SK-N-SH (cell line): ENCODE measurements at regions not wholly inside any gene's neighbourhood (a gene's known extent, or its start where the extent isn't known, plus 50 kb on each side); places are given as distances from the start of the nearest gene placed in this dataset.
"Not testable (repeated sequence)": the region's sequence is repeated elsewhere in the genome, so short reads cannot be mapped to it uniquely, and the experiment has no call there.

Experiments used
- CTCF ChIA-PET: fragments of 300-600, 350-600 bp; formaldehyde crosslinking; extraction: SDS; loops from one replicate; lab custom pipeline; 2021; lab: Yijun Ruan, JAX
- POLR2A ChIA-PET: fragments of 350-600 bp; sonication (Branson Sonifier 250); formaldehyde crosslinking; extraction: SDS; loops from one replicate; lab custom pipeline; 2020; ENCODE audit warnings: antibody characterized with exemption, inconsistent platforms; lab: Yijun Ruan, JAX
- DNase-seq: peaks from one replicate; pipeline ENCODE4 v3.0.0; 2012
- H2AFZ ChIP-seq: fragments of 200-600 bp; sonication (generic); 2 replicates; pipeline ENCODE4 v1.8.1; 2016; ENCODE audit warnings: antibody characterized with exemption, mild to moderate bottlenecking, low read depth
- H3F3A ChIP-seq: fragments of 200-600 bp; sonication (generic); replicated peaks from 2 replicates; pipeline ENCODE3; 2016; ENCODE audit warnings: antibody characterized with exemption, mild to moderate bottlenecking; ENCODE audit not compliant: insufficient read depth
- H3K27ac ChIP-seq, 2 experiments: fragments of 200-500 bp in 1 of 2; fragments of 200-600 bp in 1 of 2; sonication (Bioruptor generic) in 1 of 2; sonication (generic), shearing (Covaris generic) in 1 of 2; 2 replicates each; pipeline versions ENCODE4 v1.5.1 to v1.6.1; 2014 to 2016; ENCODE audit warnings: low read depth in 2 of 2, inconsistent platforms in 1 of 2, low read length in 1 of 2, mild to moderate bottlenecking in 1 of 2, mixed read lengths in 1 of 2
- H3K27me3 ChIP-seq: fragments of 200-600 bp; sonication (generic), shearing (Covaris generic); 2 replicates; pipeline ENCODE4 v1.6.1; 2016; ENCODE audit warnings: mixed run types; ENCODE audit not compliant: insufficient read depth
- H3K36me3 ChIP-seq, 2 experiments: fragments of 200-500 bp in 1 of 2; fragments of 200-600 bp in 1 of 2; sonication (Bioruptor generic) in 1 of 2; sonication (generic) in 1 of 2; replicated peaks in 1 of 2; 2 replicates each; pipeline versions ENCODE3 to v1.5.1; 2014 to 2016; ENCODE audit warnings: low read length in 1 of 2, mild to moderate bottlenecking in 1 of 2; ENCODE audit not compliant: insufficient read depth in 2 of 2, control insufficient read depth in 1 of 2
- H3K4me1 ChIP-seq, 2 experiments: fragments of 200-500 bp in 1 of 2; fragments of 200-600 bp in 1 of 2; sonication (Bioruptor generic) in 1 of 2; sonication (generic), shearing (Covaris generic) in 1 of 2; 2 replicates each; pipeline versions ENCODE4 v1.5.1 to v1.6.1; 2014 to 2016; ENCODE audit warnings: low read depth in 1 of 2, low read length in 1 of 2, mixed run types in 1 of 2; ENCODE audit not compliant: insufficient read depth in 2 of 2, control insufficient read depth in 1 of 2
- H3K4me2 ChIP-seq: fragments of 200-600 bp; sonication (generic), shearing (Covaris generic); 2 replicates; pipeline ENCODE4 v1.6.1; 2017; ENCODE audit warnings: mixed run types
- H3K4me3 ChIP-seq, 2 experiments: fragments of 200-500 bp in 1 of 2; fragments of 200-600 bp in 1 of 2; sonication (Bioruptor generic) in 1 of 2; sonication (generic), shearing (Covaris generic) in 1 of 2; 2 replicates each; pipeline versions ENCODE4 v1.5.1 to v1.8.1; 2014 to 2016; ENCODE audit warnings: low read depth in 2 of 2, inconsistent platforms in 1 of 2, low read length in 1 of 2, mild to moderate bottlenecking in 1 of 2, mixed read lengths in 1 of 2, moderate library complexity in 1 of 2
- H3K79me2 ChIP-seq: fragments of 200-600 bp; sonication (generic); 2 replicates; pipeline ENCODE4 v1.8.1; 2017; ENCODE audit warnings: mild to moderate bottlenecking; ENCODE audit not compliant: insufficient read depth
- H3K9ac ChIP-seq: fragments of 200-600 bp; sonication (generic); 2 replicates; pipeline ENCODE4 v1.6.1; 2017; ENCODE audit warnings: mixed run types
- H3K9me2 ChIP-seq: fragments of 200-600 bp; sonication (generic); 2 replicates; pipeline ENCODE4 v1.6.1; 2017; ENCODE audit warnings: mixed run types
- H3K9me3 ChIP-seq: fragments of 200-600 bp; sonication (generic); 2 replicates; pipeline ENCODE4 v1.6.1; 2017; ENCODE audit warnings: mixed run types, mild to moderate bottlenecking, moderate library complexity
- H4K20me1 ChIP-seq: fragments of 200-600 bp; sonication (generic); 2 replicates; pipeline ENCODE4 v1.6.1; 2017; ENCODE audit warnings: mild to moderate bottlenecking, mixed run types; ENCODE audit not compliant: insufficient read depth
- CHD2 ChIP-seq: fragments of 150-350 bp; IDR thresholded peaks from 2 replicates; pipeline ENCODE4 v1.6.1; 2018; ENCODE audit warnings: low read length; ENCODE audit not compliant: partially characterized antibody
- EP300 ChIP-seq, 2 experiments: IDR thresholded peaks; 2 replicates each; pipeline versions ENCODE4 v1.4.0 to v1.6.1; 2012; ENCODE audit warnings: borderline replicate concordance in 1 of 2, low read depth in 1 of 2, low read length in 1 of 2
- FOXM1 ChIP-seq: IDR thresholded peaks from 2 replicates; pipeline ENCODE4 v1.4.0; 2012; ENCODE audit warnings: low read depth, mild to moderate bottlenecking
- IRF3 ChIP-seq: fragments of 150-350 bp; IDR thresholded peaks from 2 replicates; pipeline ENCODE4 v1.6.1; 2016; ENCODE audit warnings: mild to moderate bottlenecking, low read depth, low read length
- JUND ChIP-seq: IDR thresholded peaks from 2 replicates; pipeline ENCODE4 v1.4.0; 2012
- MEF2A ChIP-seq: IDR thresholded peaks from 2 replicates; pipeline ENCODE4 v1.4.0; 2012; ENCODE audit warnings: low read depth, borderline replicate concordance
- NRF1 ChIP-seq: IDR thresholded peaks from 2 replicates; pipeline ENCODE4 v1.6.1; 2012; ENCODE audit warnings: low read depth, mild to moderate bottlenecking, low read length
- POLR2AphosphoS5 ChIP-seq: IDR thresholded peaks from 2 replicates; pipeline ENCODE4 v1.6.1; 2012; ENCODE audit warnings: low read depth, low read length
- SMC3 ChIP-seq: IDR thresholded peaks from 2 replicates; pipeline ENCODE4 v1.6.1; 2012; ENCODE audit warnings: low read depth, low read length, improper control_type of control experiment
- TCF12 ChIP-seq: IDR thresholded peaks from 2 replicates; pipeline ENCODE4 v1.4.0; 2012
- USF2 ChIP-seq: fragments of 150-350 bp; IDR thresholded peaks from 2 replicates; pipeline ENCODE4 v1.6.1; 2017; ENCODE audit warnings: antibody characterized with exemption, low read length, low read depth, borderline replicate concordance
- YY1 ChIP-seq: IDR thresholded peaks from 2 replicates; pipeline ENCODE4 v1.4.0; 2012; ENCODE audit warnings: low read depth, mild to moderate bottlenecking
- ZBTB33 ChIP-seq: IDR thresholded peaks from 2 replicates; pipeline ENCODE4 v1.4.0; 2012; ENCODE audit warnings: low read depth, borderline replicate concordance
- WGBS: methylation state at CpG from one replicate; pipeline ENCODE4 v1.1.6; 2017; ENCODE audit warnings: low lambda C conversion rate; 5-methylcytosine and 5-hydroxymethylcytosine counted together

GRCh38 chr20:12130781-12131180 is 213.1 kb downstream of the BTBD3 start:
- ChIA-PET POLR2A (no interaction called here), CTCF (no interaction called here)
- Histone ChIP-seq H3K9me2 (no peaks in the 10 kb centered on the region), H2AFZ (no peak overlapping the region), H3K27me3 (no peaks in the 10 kb centered on the region), H3K4me1 (no peaks in the 10 kb centered on the region), H3K4me3 (no peak overlapping the region), H3K4me2 (no peak overlapping the region), H3K9ac (no peak overlapping the region), H3K9me3 (no peaks in the 10 kb centered on the region), H3F3A (no peaks in the 10 kb centered on the region), H3K36me3 (no peaks in the 10 kb centered on the region), H3K27ac (no peak overlapping the region), H3K79me2 (no peaks in the 10 kb centered on the region), H4K20me1 (no peaks in the 10 kb centered on the region)
- no peak for TF ChIP-seq TCF12
- no peak for TF ChIP-seq POLR2AphosphoS5
- TF ChIP-seq FOXM1 = no peak
- TF ChIP-seq CHD2 = no peak
- WGBS = 65% methylated on average over 1 of the region's 1 CpG
- no peak for DNase-seq

- Histone ChIP-seq H3K4me1 (no peaks in the 10 kb centered on the region), H3K36me3 (peaks cover 0 to 5% of the 10 kb centered on the region in 2 experiments), H3F3A (no peaks in the 10 kb centered on the region), H3K9me2 (0 out of 2 replicates have a peak, but pooled peaks cover 5% of the 10 kb centered on the region), H3K27ac (no peak overlapping the region), H3K27me3 (no peaks in the 10 kb centered on the region), H3K4me2 (no peak overlapping the region), H3K9ac (no peak overlapping the region), H3K9me3 (peaks cover 6% of the 10 kb centered on the region; the same call in 1 of the 2 replicates), H3K4me3 (no peak overlapping the region), H3K79me2 (no peaks in the 10 kb centered on the region), H4K20me1 (no peaks in the 10 kb centered on the region), H2AFZ (no peak overlapping the region)
- POLR2A ChIA-PET = no interaction called here
- TF ChIP-seq SMC3 (no peak), EP300 (IDR thresholded peaks at IDR 0.05; ENCODE audit: borderline replicate concordance in 1 of 2, low read depth in 1 of 2, low read length in 1 of 2) (no peak), NRF1 (no peak), IRF3 (no peak), ZBTB33 (no peak), YY1 (no peak), MEF2A (no peak), USF2 (no peak), JUND (no peak), FOXM1 (no peak)
- CTCF ChIA-PET = no interaction called here
- WGBS = 39% methylated on average over 2 of the region's 2 CpGs
- no peak for DNase-seq
These were observed 215.9 kb downstream of the BTBD3 start for GRCh38 chr20:12133553-12133952.

- H3K27me3 ChIP-seq, H3K27ac ChIP-seq, H3K4me1 ChIP-seq, H3K4me3 ChIP-seq, H2AFZ ChIP-seq, H4K20me1 ChIP-seq, CTCF ChIA-PET, H3K79me2 ChIP-seq, DNase-seq, POLR2A ChIA-PET, H3K36me3 ChIP-seq, H3K9me3 ChIP-seq, H3K9ac ChIP-seq, H3K9me2 ChIP-seq, H3K4me2 ChIP-seq, H3F3A ChIP-seq: not testable (repeated sequence)
- 38% methylated on average over 1 of the region's 1 CpG for WGBS
These were observed 228.3 kb downstream of the BTBD3 start for GRCh38 chr20:12145951-12146350.
